Adrenal gland (tissue), 5 donors: ENCODE measurements at regions not wholly inside any gene's neighbourhood (a gene's known extent, or its start where the extent isn't known, plus 50 kb on each side); places are given as distances from the start of the nearest gene placed in this dataset.

Experiments
- POLR2A ChIP-seq, 2 donors: fragments of 450-650 bp; IDR thresholded peaks; one replicate each; pipeline ENCODE4 v1.6.1; 2017; ENCODE audit warnings: antibody characterized with exemption in 2 of 2, mild to moderate bottlenecking in 2 of 2, moderate library complexity in 1 of 2
- TF ChIP-seq, protein P1 (sequence below), 6 experiments: fragments of 450-650 bp in 4 of 6; fragments of 200-600 bp in 2 of 6; sonication (generic) in 1 of 6; IDR thresholded peaks; 1 replicate in 5 of 6; 2 replicates in 1 of 6; pipeline versions ENCODE4 v1.5.1 to v1.8.0; 2016 to 2021; ENCODE audit warnings: antibody characterized with exemption in 6 of 6, mild to moderate bottlenecking in 2 of 6, moderate library complexity in 1 of 6
- donor health status: DM: no; HTN: no; CAD: no.

GRCh38 chr2:12863937-12864336, 147.2 kb downstream of the TRIB2 start:
- TF ChIP-seq, protein P1, sequence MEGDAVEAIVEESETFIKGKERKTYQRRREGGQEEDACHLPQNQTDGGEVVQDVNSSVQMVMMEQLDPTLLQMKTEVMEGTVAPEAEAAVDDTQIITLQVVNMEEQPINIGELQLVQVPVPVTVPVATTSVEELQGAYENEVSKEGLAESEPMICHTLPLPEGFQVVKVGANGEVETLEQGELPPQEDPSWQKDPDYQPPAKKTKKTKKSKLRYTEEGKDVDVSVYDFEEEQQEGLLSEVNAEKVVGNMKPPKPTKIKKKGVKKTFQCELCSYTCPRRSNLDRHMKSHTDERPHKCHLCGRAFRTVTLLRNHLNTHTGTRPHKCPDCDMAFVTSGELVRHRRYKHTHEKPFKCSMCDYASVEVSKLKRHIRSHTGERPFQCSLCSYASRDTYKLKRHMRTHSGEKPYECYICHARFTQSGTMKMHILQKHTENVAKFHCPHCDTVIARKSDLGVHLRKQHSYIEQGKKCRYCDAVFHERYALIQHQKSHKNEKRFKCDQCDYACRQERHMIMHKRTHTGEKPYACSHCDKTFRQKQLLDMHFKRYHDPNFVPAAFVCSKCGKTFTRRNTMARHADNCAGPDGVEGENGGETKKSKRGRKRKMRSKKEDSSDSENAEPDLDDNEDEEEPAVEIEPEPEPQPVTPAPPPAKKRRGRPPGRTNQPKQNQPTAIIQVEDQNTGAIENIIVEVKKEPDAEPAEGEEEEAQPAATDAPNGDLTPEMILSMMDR (IDR thresholded peaks at IDR 0.05), result no peak
- TF ChIP-seq POLR2A (IDR thresholded peaks at IDR 0.05), result no peak
